HG03521 (cell line): ENCODE measurements at regions not wholly inside any gene's neighbourhood (a gene's known extent, or its start where the extent isn't known, plus 50 kb on each side); places are given as distances from the start of the nearest gene placed in this dataset.

Experiments
- ATAC-seq: cut with Tn5 transposase; IDR thresholded peaks from one replicate; pipeline ENCODE4 v1.9.1; 2021; ENCODE audit warnings: mild to moderate bottlenecking, moderate library complexity; ENCODE audit not compliant: unreplicated experiment

DNA sequence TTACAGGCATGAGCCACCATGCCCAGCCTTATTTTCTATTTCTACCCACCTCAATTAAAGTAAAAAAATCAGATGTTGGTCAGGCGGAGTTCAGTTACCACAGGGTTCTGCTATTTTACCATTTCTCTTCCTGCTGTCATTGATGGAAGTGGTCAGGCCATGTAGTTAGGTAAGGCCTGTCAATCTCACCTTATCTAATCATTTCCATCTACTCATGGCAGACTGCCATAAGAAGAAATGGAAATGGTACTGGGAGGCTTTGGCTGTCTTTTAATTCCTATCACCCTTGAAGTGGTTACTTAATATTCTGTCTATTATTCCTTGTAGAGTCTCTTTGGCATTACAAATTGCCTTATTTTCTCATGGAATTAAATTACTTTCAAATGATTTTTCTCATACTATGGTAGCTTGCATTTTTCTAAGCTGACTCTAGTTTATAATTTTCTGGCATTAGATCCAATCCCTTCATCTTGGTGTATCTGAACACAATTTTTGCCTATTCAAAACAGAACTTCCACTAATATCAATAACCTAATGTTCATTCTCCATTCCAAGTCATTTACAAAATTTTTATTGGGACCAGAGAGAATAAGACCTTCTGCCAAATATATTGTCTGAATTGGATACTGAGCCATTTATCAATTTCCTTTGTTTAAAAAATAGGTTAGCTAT, 198.7 kb downstream of the DACT1 start:
- ATAC-seq, result no peak

GRCh38 chr14:58839233-58839632, 201.5 kb downstream of the DACT1 start:
- ATAC-seq, result no peak

DNA sequence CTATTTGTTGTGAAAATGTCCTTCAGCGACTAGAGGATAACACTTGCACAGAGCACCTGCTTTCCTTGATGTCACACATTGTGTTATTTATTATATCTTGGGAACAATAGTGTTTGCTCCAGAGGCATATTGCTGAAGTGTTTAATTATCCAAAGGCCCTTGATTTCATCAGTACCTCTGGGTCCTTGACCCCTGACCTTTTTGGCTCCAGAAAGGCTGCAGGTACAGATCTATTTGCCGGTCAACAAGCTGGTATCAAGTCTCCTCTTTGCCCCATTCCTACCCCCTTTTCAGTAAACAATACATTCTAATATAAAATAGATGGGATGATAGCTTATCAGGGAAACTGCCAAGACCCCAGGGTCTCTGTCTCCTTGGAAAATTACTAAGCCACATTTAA, 206.8 kb downstream of the DACT1 start:
- ATAC-seq, result no peak

- no peak for ATAC-seq
Observed at GRCh38 chr14:58846682-58847465, 209.1 kb downstream of the DACT1 start.

- no peak for ATAC-seq
Observed at GRCh38 chr14:58848365-58848764, 210.6 kb downstream of the DACT1 start.

- ATAC-seq, result no peak
Observed at GRCh38 chr14:58849601-58850000, 211.8 kb downstream of the DACT1 start.

DNA sequence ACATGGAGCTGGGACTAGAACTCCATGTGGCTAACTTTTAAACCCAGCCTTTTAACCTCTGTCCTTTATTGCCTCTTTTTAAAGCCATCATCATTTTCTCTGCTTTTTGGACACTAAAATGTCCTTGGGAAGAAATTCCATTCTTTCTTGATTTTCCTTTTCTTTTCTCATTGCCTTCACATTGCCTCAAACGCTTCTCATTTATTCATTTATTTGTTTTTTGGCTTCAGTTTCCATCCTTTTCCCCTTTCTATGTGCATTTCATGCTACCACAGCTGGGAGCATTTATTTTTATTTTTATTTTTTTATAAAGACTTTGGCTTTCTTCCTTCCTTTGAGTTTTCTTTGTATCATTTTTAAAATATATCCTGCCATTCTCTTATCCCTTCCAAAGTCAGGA, 212.2 kb downstream of the DACT1 start:
- ATAC-seq, result no peak

DNA sequence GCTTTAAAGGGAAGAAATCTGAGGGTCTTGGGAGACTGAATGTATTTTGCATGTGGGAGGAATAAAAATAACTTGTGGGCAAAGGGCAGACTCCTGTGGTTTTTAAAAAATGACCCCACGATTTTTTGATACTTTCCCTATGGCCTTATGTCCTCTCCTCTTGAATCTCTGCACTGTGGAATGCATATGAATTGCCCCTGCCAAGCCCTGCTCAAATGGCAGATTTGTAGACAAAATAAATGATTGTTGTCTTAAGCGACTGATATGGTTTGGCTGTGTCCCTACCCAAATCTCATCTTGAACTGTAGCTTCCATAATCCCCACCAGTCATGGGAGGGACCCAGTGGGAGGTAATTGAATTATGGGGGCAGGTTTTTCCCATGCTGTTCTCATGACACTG, 223.8 kb downstream of the DACT1 start:
- no peak for ATAC-seq

- no peak for ATAC-seq
Observed at GRCh38 chr14:58862416-58863160, 224.8 kb downstream of the DACT1 start.

DNA sequence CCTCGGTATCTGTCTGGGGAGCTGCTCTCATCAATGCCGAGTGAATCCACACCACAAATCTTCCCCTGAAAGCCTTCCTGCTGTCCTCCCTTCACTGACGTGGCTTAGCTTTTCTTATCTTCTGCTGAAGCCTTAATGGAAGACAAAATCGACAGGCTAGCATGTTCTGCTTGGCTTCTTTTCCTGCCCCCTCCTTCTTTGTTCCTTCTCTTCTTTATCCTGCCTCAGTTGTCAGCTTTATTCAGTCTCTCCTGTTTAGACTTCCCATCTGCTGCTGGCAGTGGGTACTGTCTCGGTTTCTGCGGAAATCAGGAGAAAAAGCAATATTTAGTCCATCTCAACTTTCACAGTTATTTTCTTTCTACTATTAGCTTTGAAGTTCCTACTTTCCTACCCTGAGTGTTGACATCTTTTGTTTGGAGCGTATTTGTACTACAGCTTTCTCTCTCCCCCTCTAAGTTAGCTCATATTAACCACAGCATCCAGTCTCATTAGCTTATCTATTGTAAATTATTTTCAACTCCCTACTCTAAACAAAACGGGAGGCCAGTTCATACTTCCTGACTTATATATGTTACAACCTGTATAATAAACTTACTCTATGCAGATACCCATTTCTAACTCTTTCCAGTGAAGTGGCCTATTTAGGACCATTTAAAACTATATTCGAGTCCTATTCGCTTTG, 226.0 kb downstream of the DACT1 start:
- no peak for ATAC-seq

DNA sequence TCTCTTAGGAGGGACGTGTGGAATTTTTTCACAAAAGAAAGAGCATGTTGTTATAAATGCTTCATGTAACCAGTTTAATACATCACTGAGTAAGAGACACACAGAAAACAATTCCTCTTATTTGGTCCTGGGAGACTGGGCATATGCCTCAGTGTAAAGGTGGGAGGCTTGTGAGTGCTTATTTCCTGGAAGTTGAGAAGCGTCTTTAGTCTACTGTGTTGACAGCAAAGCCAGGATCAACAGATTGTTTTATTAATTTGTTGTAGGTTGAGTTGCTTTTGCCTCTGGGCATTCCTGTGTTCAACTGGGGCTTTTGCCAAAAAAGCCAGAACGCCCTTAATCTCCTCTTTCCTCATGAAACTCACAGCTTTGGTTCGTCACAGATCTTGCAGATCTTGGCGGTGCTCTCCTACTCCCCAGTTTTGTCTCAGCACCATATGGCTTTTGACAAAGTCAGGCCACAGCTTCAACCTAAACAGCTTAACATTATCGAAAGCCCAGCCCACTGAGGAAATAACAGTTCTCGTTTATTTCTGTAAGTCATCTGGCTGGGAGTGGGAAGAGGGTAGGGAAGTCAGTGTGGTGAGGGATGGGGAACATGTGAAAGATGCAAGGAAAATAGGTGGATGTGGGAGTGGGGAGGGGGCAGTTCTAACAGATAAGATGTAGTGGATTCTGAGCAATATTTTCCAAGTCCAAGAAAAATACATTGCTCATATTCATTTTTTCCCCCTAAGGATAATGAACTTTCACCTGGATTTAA, 227.2 kb downstream of the DACT1 start:
- ATAC-seq, result no peak

DNA sequence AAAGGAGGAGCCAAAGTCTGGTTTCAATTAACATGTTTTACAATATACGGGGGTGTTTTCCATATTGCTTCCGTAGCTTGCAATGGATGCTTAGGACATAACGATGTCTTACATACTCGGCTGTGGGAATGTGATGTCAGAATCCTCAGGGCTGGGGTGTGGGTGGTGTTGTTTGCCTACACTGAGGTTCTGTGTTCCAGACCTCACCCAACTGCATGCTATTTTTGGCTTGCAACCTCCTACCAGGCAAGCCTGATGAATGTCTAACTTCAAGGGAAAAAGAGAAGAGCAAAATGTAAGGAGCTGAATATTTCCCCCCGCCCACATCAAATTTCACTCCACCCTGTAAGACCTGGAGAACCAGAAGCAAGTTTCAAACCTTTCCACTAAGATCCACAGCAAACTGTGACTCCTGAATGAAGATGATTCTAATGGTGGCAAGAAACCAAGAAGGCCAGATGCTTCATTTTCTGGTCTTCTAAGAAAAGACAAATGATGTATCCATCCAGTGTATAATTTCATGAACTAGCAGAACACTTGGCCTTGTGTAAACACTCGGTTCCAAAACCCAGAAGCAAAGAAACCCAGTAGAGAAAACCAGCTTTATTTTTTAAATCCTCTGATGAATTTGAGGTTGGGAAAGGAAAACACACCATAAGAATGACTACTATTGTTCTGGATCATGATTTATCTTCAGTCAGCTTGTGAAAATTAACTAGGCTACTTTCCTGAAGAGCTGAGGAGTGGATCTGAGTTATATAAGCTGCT, 227.9 kb downstream of the DACT1 start:
- no peak for ATAC-seq

GRCh38 chr14:58866391-58866790, 228.6 kb downstream of the DACT1 start:
- ATAC-seq, result no peak

GRCh38 chr14:58870961-58871360, 233.2 kb downstream of the DACT1 start:
- no peak for ATAC-seq

DNA sequence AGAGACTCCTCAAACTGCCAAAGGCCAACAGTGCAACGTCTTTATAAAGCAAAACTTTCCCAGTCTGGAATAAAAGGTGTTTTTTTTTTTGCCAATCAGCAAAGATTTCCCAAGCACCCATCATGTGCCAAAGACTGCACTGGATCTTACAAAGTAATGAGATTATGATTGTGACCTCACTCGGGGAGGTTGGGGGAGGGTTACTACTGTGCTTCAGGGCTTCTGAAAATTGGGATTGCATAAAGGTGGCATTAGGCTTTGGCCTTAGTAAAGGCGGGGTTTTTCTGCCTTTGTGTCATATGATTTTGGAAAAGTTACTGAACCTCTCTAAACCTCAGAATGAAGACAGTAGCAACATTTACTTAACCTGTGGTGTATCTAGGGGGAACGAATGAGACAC, 233.8 kb downstream of the DACT1 start:
- ATAC-seq, result no peak

DNA sequence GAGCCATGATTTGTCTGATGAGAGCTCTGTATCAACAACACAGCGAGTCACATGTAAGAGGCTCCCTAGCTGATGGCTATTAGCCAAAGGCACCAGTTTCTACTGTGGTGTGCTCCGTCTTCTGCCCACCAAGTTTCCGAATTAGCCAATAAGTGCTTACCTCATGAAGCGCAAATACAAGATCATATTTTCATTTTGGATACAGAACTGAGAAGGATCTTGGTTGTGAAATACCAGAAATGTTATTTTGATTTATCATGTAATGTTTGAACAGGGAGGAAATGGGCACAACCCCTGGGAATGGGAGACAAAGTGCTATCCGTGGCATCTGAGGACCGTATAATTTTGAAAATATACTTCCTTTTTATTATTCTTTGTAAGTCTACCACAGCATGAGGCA, 234.3 kb downstream of the DACT1 start:
- no peak for ATAC-seq

GRCh38 chr14:58873228-58873953, 235.6 kb downstream of the DACT1 start:
- ATAC-seq, result no peak

GRCh38 chr14:58875613-58876012, 237.9 kb downstream of the DACT1 start:
- ATAC-seq, result no peak

GRCh38 chr14:58876608-58877007, 238.8 kb downstream of the DACT1 start:
- no peak for ATAC-seq
